ENCODE measurements at regions not wholly inside any gene's neighbourhood (a gene's known extent, or its start where the extent isn't known, plus 50 kb on each side); places are given as distances from the start of the nearest gene placed in this dataset.

- TF ChIP-seq EP300 (IDR thresholded peaks at IDR 0.05; ENCODE audit: borderline replicate concordance) (no peak), YY1 (IDR thresholded peaks at IDR 0.05; ENCODE audit: low read depth) (no peak), TAF1 (IDR thresholded peaks at IDR 0.05; ENCODE audit: low read depth) (no peak), FOXM1 (IDR thresholded peaks at IDR 0.05; ENCODE audit: borderline replicate concordance, low read depth) (no peak), USF1 (IDR thresholded peaks at IDR 0.05) (no peak), RAD21 (IDR thresholded peaks at IDR 0.05; ENCODE audit: low read depth) (no peak), TCF12 (IDR thresholded peaks at IDR 0.05; ENCODE audit: low read depth) (no peak), MAX (IDR thresholded peaks at IDR 0.05) (no peak), CEBPB (IDR thresholded peaks at IDR 0.05) (no peak), CREB1 (IDR thresholded peaks at IDR 0.05; ENCODE audit: low read depth) (no peak)
These were observed 60.4 kb downstream of the EVX1 start for GRCh38 chr7:27303026-27303425.
